Dermis blood vessel endothelial cell (primary cell): ENCODE measurements at regions not wholly inside any gene's neighbourhood (a gene's known extent, or its start where the extent isn't known, plus 50 kb on each side); places are given as distances from the start of the nearest gene placed in this dataset.

Experiments used
- DNase-seq: peaks from one replicate; pipeline ENCODE4 v3.0.0; 2010

- DNase-seq = no peak
Observed at GRCh38 chr10:105969884-105970377, 1194.6 kb downstream of the SORCS1 start.

DNA sequence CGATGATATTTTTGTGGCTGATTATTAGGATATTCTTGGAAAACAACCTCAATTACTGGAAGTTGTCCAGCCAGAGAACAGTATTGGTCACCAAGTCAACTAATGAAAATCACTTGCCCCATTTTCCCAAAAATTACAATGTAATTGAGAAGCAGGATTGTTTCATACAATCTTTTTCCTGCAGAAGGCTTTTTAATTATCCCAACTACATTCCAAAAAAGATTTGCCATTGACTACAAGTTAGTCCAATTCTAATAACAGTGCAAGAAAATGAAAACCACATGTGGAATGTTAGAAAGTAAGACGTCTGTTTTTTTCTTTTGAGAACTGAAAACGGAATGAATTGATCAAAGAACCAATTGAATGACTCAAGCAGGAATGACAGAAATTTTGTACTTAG lies 1195.8 kb downstream of the SORCS1 start:
- no peak for DNase-seq

GRCh38 chr10:105967256-105967655 lies 1197.2 kb downstream of the SORCS1 start:
- DNase-seq = no peak

DNA sequence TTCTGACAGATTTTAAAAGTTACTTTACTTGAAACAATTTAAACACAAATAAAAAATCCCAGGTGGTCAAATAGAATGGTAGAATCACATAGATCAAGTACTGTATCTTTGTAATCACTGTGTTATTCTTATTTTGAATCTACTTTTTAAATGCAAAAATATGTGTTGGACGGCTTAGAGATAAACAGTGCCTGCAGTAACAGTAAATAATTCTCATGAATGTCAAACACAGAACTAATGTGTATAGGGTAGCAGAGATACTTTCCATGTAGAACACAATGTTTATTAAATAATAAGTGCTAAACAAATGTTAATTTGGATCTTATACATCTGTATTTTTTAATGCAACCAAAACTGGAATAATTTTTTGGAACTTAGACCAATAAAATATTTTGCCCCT lies 1199.4 kb downstream of the SORCS1 start:
- DNase-seq = no peak

DNA sequence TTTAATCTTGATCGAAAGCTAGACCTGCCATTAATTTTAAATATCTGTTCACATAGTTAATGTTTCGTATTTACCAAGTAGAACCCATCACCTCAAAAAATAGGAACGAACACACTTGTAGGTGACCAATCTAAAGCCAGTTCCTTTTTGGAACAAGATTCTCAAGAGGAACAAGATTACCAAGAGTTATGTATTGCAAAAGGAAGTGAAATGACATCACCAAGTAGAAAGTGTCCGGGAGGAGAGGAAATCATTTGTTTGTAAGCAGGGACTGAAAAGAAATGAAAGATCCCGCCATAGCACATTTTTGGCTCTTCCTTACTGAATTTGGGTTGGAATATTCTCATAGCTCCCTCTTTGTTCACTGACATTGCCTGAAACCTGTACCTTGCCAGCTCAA lies 1200.5 kb downstream of the SORCS1 start:
- no peak for DNase-seq

GRCh38 chr10:105963334-105963884 lies 1201.1 kb downstream of the SORCS1 start:
- no peak for DNase-seq

DNA sequence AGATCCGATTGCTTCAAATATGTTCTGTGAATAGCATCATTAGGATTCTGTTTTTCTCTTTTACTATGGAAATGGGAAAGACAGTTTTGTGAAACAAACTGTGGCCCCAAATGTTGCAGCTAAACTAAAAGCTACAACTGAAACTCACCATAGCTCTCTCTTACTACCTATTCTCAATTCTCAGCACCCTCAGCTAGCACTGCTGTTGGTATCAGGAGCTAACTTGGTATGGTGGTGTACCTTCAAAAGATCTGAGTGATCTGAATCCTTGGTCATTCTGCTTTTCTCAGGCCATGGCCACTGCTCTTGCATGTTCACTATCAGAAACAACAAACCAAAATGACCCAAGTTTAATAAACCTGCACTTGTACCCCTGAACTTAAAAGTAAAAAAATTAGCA lies 1208.0 kb downstream of the SORCS1 start:
- DNase-seq = no peak

GRCh38 chr10:105953861-105954260 lies 1210.6 kb downstream of the SORCS1 start:
- DNase-seq = no peak

DNA sequence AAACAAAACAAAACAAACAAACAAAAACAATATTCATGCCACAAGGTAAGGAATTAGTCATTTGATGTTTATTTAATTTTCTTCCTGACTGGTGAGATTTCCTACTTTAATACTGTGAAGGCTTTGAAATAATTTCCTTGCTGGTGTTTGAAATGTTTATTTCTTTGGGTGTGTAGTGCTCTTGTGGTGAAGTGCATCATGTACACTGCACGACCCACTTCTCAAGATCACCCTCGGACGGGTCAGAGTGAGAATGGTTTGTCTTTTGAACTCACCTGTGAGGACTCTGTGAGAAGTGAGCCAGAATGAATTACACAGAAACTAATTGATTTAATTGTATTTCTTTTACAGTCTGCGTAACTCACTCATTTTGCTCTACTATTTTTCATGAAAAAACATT lies 1211.5 kb downstream of the SORCS1 start:
- no peak for DNase-seq

GRCh38 chr10:105952153-105952552 lies 1212.4 kb downstream of the SORCS1 start:
- DNase-seq = no peak

DNA sequence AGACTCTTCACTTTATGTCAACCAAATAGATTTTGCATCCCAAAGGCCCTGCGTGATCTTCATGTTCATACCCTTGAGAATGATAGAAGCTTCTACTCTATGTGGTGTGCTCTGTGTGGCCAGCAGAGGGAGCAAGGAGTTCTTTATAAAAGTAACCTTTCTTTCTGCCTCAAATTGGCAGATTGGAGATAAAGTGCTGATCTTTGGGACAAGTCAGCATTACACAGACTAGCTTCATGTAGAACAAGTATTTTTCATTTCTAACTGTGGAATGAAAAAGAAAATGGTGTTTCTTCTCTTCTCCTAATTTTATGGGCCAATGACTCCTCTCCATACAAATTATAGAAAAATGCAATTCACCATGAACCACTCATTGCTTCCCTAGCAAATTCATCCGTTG lies 1214.1 kb downstream of the SORCS1 start:
- peak; percentile 43 for DNase-seq

- DNase-seq = no peak
Observed at GRCh38 chr10:105949721-105950120, 1214.8 kb downstream of the SORCS1 start.

DNA sequence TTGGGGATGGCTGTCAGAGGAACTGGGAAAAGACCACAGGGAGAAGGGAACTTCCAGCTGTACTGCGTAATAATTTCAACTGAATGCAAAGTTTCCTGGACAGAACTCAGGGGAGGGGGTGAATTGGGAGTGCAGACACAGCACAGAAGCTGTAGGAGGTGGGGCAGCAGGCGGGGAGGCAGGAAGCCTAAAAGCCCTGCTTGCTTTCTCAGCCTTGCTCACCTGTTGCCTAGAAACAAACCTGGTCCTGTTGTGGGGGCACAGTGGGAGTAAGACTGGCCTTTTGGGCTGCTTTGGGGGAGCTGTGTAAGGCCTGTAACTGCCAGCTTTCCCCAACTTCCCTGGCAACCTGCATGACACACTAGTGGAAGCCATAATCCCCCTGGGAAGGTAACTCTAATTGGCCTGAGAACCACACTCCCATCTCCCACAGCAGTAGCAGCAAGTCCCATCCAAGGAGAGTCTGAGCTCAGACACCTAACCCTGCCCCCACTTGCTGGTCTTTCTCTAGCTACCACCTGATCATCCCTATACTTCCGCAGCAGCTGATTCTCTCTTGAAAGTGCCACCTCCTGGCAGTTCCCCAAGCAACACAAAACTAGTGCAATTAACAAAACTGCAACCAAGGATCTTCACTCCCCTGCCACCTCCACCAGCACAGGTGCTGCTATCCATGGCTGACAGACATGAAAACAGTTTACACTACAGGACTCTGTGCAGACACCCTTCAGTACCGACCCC lies 1239.3 kb downstream of the SORCS1 start:
- DNase-seq = no peak

DNA sequence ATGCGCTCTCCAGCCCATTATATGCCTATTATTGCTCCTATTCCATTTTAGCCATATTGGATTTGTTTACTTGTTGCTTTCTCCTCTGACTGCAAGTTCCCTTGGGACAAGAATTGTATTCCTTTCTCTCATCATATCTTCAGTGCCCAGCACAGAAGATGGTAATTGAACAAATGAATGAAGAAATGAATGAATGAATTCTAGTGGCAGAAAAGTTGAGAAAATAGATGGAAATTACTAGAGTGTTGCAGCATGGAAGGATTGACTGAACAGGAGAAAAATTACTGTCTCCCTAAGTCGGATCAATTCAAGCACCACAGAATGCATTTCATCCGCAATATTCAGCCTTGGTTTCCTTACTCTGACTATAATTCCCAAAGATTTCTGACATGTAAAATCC lies 1243.2 kb downstream of the SORCS1 start:
- no peak for DNase-seq

DNA sequence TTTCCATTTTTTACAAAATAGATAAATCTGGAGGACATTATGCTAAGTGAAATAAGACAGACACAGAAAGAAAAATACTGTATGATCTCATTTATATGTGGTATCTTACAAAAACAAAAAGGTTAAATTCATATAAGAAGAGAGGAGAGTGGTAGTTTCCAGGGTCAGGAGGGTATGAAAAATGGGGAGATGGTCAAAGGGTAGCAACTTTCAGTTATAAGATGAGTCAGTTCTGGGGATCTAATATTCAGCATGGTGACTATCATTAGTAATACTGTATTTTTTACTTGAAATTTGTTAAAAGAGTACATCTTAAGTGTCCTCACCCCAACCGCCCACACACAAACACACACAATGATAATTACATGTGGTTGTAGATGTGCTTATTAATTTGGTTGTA lies 1250.1 kb downstream of the SORCS1 start:
- DNase-seq = no peak

GRCh38 chr10:105908701-105909100 lies 1255.8 kb downstream of the SORCS1 start:
- no peak for DNase-seq

DNA sequence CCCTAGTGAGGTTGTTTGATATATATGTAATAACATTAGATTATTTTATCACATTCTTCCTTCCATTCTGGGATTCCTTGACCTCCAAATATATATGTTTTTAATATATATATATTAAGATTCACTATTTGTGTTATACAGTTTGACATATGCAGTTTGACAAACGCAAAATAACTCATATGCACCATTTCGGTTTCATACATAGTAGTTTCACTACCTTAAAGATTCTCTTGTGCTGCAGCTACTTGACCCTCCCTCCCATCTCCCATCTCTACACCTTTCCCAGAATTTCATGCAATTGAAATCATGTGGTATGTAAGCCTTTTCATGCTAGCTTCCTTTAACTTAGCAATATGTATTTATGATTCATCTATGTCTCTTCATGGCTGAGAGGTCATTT lies 1244.4 kb downstream of the SORCS3 start:
- DNase-seq = no peak

GRCh38 chr10:105879401-105879800 lies 1238.3 kb downstream of the SORCS3 start:
- DNase-seq = no peak

- DNase-seq = no peak
Observed at GRCh38 chr10:105875050-105875449, 1234.0 kb downstream of the SORCS3 start.

GRCh38 chr10:105872665-105873064 lies 1231.6 kb downstream of the SORCS3 start:
- no peak for DNase-seq

DNA sequence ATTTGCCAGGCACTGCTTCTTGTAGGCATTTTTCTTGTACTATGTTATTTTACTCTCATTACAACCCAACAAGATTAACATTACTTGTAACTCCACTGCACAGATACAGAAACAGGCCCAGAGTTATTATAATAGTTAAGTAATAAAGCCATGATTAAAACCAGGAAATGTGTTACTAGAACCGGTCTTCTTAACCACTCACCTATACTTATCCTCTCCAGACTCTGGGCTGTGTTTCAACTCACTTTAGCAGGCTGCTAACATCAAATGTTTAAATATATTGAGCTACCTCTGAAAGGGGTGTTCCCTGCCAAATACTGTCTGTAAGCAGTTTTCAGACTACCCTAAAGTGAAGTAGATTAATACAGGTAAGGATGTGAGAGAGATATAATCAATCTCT lies 1227.8 kb downstream of the SORCS3 start:
- DNase-seq = no peak

GRCh38 chr10:105864854-105865253 lies 1223.8 kb downstream of the SORCS3 start:
- DNase-seq = no peak

GRCh38 chr10:105857268-105858264 lies 1216.5 kb downstream of the SORCS3 start:
- no peak for DNase-seq
